HepG2 (cell line): ENCODE measurements at regions not wholly inside any gene's neighbourhood (a gene's known extent, or its start where the extent isn't known, plus 50 kb on each side); places are given as distances from the start of the nearest gene placed in this dataset.

Experiments
- ARHGAP35 ChIP-seq: sonication (generic); formaldehyde crosslinking; IDR thresholded peaks from 2 replicates; pipeline ENCODE4 v1.9.0; 2022; ENCODE audit warnings: mild to moderate bottlenecking, inconsistent platforms, moderate library complexity, missing genetic modification reagents, borderline replicate concordance
- ETV6 ChIP-seq: sonication (generic); formaldehyde crosslinking; conservative IDR thresholded peaks from 2 replicates; pipeline ENCODE4 v1.4.0; 2020; ENCODE audit warnings: missing genetic modification reagents
- FOSL1 ChIP-seq: sonication (generic); formaldehyde crosslinking; IDR thresholded peaks from 2 replicates; pipeline ENCODE4 v1.9.0; 2021; ENCODE audit warnings: missing genetic modification reagents, borderline replicate concordance
- MAF1 ChIP-seq: sonication (generic); formaldehyde crosslinking; IDR thresholded peaks from 2 replicates; pipeline ENCODE4 v1.5.0; 2020; ENCODE audit warnings: missing genetic modification reagents, borderline replicate concordance
- POLR2A ChIP-seq, 2 experiments: IDR thresholded peaks; 2 replicates each; pipeline ENCODE4 v1.6.1; 2011; ENCODE audit warnings: low read depth in 2 of 2, low read length in 2 of 2, mild to moderate bottlenecking in 1 of 2, moderate library complexity in 1 of 2; ENCODE audit not compliant: insufficient read depth in 1 of 2
- RAD21 ChIP-seq: fragments of 450-650 bp; formaldehyde crosslinking; IDR thresholded peaks from 2 replicates; pipeline ENCODE4 v1.5.0; 2020; ENCODE audit warnings: mild to moderate bottlenecking
- SMC3 ChIP-seq: IDR thresholded peaks from 2 replicates; pipeline ENCODE4 v1.6.1; 2011; ENCODE audit warnings: low read length, improper control_type of control experiment
- ZNF232 ChIP-seq: sonication (generic); formaldehyde crosslinking; IDR thresholded peaks from 2 replicates; pipeline ENCODE4 v1.4.0; 2020; ENCODE audit warnings: missing genetic modification reagents, borderline replicate concordance
- TF ChIP-seq, protein P1 (sequence below): fragments of 450-650 bp; IDR thresholded peaks from 2 replicates; pipeline ENCODE4 v1.6.1; 2017; ENCODE audit warnings: mild to moderate bottlenecking
- TF ChIP-seq, protein P2 (sequence below): sonication (generic); formaldehyde crosslinking; conservative IDR thresholded peaks from 2 replicates; pipeline ENCODE4 v1.4.0; 2020; ENCODE audit warnings: missing genetic modification reagents
- TF ChIP-seq, protein P3 (sequence below), 2 experiments: sonication (generic) in 1 of 2; formaldehyde crosslinking in 1 of 2; IDR thresholded peaks; 2 replicates each; pipeline versions ENCODE4 v1.5.1 to v1.6.1; 2011 to 2020; ENCODE audit warnings: borderline replicate concordance in 1 of 2, low read depth in 1 of 2, low read length in 1 of 2, mild to moderate bottlenecking in 1 of 2, missing genetic modification reagents in 1 of 2, moderate library complexity in 1 of 2
- TF ChIP-seq, protein P4 (sequence below): sonication (generic); formaldehyde crosslinking; IDR thresholded peaks from 2 replicates; pipeline ENCODE4 v1.5.0; 2020; ENCODE audit warnings: mild to moderate bottlenecking, missing genetic modification reagents, moderate library complexity
- TF ChIP-seq, protein P5 (sequence below): sonication (generic); formaldehyde crosslinking; IDR thresholded peaks from 2 replicates; pipeline ENCODE4 v1.8.0; 2022; ENCODE audit warnings: missing genetic modification reagents, mild to moderate bottlenecking, moderate library complexity, borderline replicate concordance

DNA sequence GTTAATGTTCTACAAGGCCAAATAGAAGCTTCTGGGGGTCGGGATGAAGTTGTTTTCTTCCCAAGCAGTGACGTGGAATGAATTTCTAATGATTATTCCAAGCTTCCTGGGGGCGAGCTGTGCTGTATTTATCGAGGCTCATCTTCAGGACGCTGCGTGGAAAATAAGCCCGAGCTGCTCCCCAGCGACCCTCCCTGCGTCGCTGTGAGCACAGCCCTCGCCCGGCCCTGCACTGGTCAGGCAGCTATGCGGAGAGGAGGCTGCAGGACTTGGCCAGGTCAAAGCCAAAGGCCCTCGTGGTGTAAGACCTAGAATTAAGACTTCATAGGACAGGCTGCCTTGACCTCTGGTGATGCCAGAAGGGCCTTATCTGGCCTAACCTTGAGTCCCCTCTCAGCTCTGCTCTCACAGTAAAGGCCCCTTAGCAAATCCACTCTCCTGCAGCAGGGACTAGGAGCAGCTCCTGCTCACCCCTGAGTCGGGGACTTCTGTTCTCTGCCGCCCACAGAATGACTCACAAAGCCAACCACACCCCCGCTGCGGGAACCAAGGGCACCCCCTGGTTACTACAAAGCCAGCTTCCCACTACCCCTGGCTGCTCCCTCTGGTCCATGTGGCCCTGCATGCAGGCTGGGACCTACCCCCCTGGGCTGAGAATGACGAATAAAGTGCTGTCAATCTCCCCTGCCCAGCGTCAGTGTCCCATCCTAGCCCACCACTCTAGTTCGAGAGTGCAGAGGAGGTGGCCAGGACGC lies 501.6 kb downstream of the TCERG1L start:
- TF ChIP-seq SMC3 (no peak), ZNF232 (CRISPR knock-in tag) (no peak), ARHGAP35 (CRISPR knock-in tag) (no peak), MAF1 (no peak), POLR2A (IDR thresholded peaks at IDR 0.05; ENCODE audit: insufficient read depth in 1 of 2, low read depth in 2 of 2, low read length in 2 of 2) (no peak), FOSL1 (CRISPR knock-in tag) (no peak), ETV6 (CRISPR knock-in tag) (no peak), RAD21 (CRISPR knock-in tag) (no peak)
- TF ChIP-seq, protein P1, sequence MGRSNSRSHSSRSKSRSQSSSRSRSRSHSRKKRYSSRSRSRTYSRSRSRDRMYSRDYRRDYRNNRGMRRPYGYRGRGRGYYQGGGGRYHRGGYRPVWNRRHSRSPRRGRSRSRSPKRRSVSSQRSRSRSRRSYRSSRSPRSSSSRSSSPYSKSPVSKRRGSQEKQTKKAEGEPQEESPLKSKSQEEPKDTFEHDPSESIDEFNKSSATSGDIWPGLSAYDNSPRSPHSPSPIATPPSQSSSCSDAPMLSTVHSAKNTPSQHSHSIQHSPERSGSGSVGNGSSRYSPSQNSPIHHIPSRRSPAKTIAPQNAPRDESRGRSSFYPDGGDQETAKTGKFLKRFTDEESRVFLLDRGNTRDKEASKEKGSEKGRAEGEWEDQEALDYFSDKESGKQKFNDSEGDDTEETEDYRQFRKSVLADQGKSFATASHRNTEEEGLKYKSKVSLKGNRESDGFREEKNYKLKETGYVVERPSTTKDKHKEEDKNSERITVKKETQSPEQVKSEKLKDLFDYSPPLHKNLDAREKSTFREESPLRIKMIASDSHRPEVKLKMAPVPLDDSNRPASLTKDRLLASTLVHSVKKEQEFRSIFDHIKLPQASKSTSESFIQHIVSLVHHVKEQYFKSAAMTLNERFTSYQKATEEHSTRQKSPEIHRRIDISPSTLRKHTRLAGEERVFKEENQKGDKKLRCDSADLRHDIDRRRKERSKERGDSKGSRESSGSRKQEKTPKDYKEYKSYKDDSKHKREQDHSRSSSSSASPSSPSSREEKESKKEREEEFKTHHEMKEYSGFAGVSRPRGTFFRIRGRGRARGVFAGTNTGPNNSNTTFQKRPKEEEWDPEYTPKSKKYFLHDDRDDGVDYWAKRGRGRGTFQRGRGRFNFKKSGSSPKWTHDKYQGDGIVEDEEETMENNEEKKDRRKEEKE, result no peak
- TF ChIP-seq, protein P2, sequence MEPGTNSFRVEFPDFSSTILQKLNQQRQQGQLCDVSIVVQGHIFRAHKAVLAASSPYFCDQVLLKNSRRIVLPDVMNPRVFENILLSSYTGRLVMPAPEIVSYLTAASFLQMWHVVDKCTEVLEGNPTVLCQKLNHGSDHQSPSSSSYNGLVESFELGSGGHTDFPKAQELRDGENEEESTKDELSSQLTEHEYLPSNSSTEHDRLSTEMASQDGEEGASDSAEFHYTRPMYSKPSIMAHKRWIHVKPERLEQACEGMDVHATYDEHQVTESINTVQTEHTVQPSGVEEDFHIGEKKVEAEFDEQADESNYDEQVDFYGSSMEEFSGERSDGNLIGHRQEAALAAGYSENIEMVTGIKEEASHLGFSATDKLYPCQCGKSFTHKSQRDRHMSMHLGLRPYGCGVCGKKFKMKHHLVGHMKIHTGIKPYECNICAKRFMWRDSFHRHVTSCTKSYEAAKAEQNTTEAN (CRISPR knock-in tag), result no peak
- TF ChIP-seq, protein P3, sequence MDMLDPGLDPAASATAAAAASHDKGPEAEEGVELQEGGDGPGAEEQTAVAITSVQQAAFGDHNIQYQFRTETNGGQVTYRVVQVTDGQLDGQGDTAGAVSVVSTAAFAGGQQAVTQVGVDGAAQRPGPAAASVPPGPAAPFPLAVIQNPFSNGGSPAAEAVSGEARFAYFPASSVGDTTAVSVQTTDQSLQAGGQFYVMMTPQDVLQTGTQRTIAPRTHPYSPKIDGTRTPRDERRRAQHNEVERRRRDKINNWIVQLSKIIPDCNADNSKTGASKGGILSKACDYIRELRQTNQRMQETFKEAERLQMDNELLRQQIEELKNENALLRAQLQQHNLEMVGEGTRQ (IDR thresholded peaks at IDR 0.05; ENCODE audit: low read depth, low read length), result no peak
- TF ChIP-seq, protein P3 (CRISPR knock-in tag; IDR thresholded peaks at IDR 0.05; ENCODE audit: borderline replicate concordance), result no peak
- TF ChIP-seq, protein P4, sequence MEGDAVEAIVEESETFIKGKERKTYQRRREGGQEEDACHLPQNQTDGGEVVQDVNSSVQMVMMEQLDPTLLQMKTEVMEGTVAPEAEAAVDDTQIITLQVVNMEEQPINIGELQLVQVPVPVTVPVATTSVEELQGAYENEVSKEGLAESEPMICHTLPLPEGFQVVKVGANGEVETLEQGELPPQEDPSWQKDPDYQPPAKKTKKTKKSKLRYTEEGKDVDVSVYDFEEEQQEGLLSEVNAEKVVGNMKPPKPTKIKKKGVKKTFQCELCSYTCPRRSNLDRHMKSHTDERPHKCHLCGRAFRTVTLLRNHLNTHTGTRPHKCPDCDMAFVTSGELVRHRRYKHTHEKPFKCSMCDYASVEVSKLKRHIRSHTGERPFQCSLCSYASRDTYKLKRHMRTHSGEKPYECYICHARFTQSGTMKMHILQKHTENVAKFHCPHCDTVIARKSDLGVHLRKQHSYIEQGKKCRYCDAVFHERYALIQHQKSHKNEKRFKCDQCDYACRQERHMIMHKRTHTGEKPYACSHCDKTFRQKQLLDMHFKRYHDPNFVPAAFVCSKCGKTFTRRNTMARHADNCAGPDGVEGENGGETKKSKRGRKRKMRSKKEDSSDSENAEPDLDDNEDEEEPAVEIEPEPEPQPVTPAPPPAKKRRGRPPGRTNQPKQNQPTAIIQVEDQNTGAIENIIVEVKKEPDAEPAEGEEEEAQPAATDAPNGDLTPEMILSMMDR (CRISPR knock-in tag), result no peak
- TF ChIP-seq, protein P5, sequence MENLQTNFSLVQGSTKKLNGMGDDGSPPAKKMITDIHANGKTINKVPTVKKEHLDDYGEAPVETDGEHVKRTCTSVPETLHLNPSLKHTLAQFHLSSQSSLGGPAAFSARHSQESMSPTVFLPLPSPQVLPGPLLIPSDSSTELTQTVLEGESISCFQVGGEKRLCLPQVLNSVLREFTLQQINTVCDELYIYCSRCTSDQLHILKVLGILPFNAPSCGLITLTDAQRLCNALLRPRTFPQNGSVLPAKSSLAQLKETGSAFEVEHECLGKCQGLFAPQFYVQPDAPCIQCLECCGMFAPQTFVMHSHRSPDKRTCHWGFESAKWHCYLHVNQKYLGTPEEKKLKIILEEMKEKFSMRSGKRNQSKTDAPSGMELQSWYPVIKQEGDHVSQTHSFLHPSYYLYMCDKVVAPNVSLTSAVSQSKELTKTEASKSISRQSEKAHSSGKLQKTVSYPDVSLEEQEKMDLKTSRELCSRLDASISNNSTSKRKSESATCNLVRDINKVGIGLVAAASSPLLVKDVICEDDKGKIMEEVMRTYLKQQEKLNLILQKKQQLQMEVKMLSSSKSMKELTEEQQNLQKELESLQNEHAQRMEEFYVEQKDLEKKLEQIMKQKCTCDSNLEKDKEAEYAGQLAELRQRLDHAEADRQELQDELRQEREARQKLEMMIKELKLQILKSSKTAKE (CRISPR knock-in tag), result no peak
